Heart left ventricle (tissue), 13 donors: ENCODE measurements at regions not wholly inside any gene's neighbourhood (a gene's known extent, or its start where the extent isn't known, plus 50 kb on each side); places are given as distances from the start of the nearest gene placed in this dataset.

ENCODE experiments used
- POLR2A ChIP-seq, 2 donors: fragments of 450-650 bp; IDR thresholded peaks; one replicate each; pipeline ENCODE4 v1.6.1; 2017; ENCODE audit warnings: antibody characterized with exemption in 2 of 2, mild to moderate bottlenecking in 2 of 2, moderate library complexity in 2 of 2
- TF ChIP-seq, protein P1 (sequence below), 12 donors: fragments of 200-600 bp; sonication (generic) in 4 of 12; IDR thresholded peaks; one replicate each; pipeline versions ENCODE4 v1.5.0 to v1.8.0; 2018 to 2022; ENCODE audit warnings: antibody characterized with exemption in 12 of 12, mild to moderate bottlenecking in 5 of 12
- donor health status: ischemic (EF 13 %, LVEDD 7.1; RV severe dilation, severe dysfunction).
- donor health status: DM: no; HTN: yes; CAD: no.
- donor health status: DM: no; HTN: no; CAD: no.
- donor health status: ischemic (EF 25% LVEDD 6.9; RV normal size, moderate dysfunction).
- donor health status: ischemic (EF 25% LVEDD 5.7; RV mildly dilated, moderate dysfunction).
- donor health status: ischemic (EF 35%, LVEDD 5.7; RV mildly dilated, moderate dysfunction).
- donor health status: nonischemic (EF 11% LVEDD 7.7; RV severe dilation, severe dysfunction).
- donor health status: DM: yes; HTN: yes; CAD: no.
- donor health status: PGD.
- donor health status: ischemic (EF 29% LVEDD 5.4; RV normal size, mild dysfunction).
- donor health status: nonischemic (EF 23%, LVEDD 6.1; RV moderate dilation, normal function).

- TF ChIP-seq, protein P1, sequence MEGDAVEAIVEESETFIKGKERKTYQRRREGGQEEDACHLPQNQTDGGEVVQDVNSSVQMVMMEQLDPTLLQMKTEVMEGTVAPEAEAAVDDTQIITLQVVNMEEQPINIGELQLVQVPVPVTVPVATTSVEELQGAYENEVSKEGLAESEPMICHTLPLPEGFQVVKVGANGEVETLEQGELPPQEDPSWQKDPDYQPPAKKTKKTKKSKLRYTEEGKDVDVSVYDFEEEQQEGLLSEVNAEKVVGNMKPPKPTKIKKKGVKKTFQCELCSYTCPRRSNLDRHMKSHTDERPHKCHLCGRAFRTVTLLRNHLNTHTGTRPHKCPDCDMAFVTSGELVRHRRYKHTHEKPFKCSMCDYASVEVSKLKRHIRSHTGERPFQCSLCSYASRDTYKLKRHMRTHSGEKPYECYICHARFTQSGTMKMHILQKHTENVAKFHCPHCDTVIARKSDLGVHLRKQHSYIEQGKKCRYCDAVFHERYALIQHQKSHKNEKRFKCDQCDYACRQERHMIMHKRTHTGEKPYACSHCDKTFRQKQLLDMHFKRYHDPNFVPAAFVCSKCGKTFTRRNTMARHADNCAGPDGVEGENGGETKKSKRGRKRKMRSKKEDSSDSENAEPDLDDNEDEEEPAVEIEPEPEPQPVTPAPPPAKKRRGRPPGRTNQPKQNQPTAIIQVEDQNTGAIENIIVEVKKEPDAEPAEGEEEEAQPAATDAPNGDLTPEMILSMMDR (IDR thresholded peaks at IDR 0.05) = no peak
- TF ChIP-seq POLR2A (IDR thresholded peaks at IDR 0.05) = no peak
Observed at GRCh38 chr4:154989511-154989910, 208.4 kb downstream of the RBM46 start.
